GM12865 (cell line): ENCODE measurements at regions not wholly inside any gene's neighbourhood (a gene's known extent, or its start where the extent isn't known, plus 50 kb on each side); places are given as distances from the start of the nearest gene placed in this dataset.

Experiments
- DNase-seq: peaks from one replicate; pipeline ENCODE4 v3.0.0; 2010; ENCODE audit warnings: low read depth
- H3K4me3 ChIP-seq: 2 replicates; pipeline ENCODE4 v1.5.1; 2011; ENCODE audit warnings: mild to moderate bottlenecking, low read depth, low read length, control low read depth
- CTCF ChIP-seq: IDR thresholded peaks from 2 replicates; pipeline ENCODE4 v1.5.1; 2011; ENCODE audit warnings: low read length, control low read depth, low read depth, inconsistent platforms; ENCODE audit not compliant: insufficient read depth; ENCODE audit errors: missing control alignments

GRCh38 chr2:207224381-207224780, 58.6 kb upstream of the KLF7 start:
- TF ChIP-seq CTCF: no peak
- no peak for DNase-seq
- H3K4me3 ChIP-seq: no peak overlapping the region

- no peak for TF ChIP-seq CTCF
- H3K4me3 ChIP-seq: no peak overlapping the region
- no peak for DNase-seq
Measured at GRCh38 chr2:207224791-207225482, 59.2 kb upstream of the KLF7 start.

- H3K4me3 ChIP-seq: no peak overlapping the region
- TF ChIP-seq CTCF: no peak
- DNase-seq: peak; percentile 38
Measured at GRCh38 chr2:207225773-207226172, 60.0 kb upstream of the KLF7 start.

GRCh38 chr2:207226243-207226642, 60.5 kb upstream of the KLF7 start:
- no peak overlapping the region for H3K4me3 ChIP-seq
- TF ChIP-seq CTCF: no peak
- DNase-seq: no peak

- TF ChIP-seq CTCF: no peak
- H3K4me3 ChIP-seq: no peak overlapping the region
Measured at GRCh38 chr2:207226671-207227061, 60.9 kb upstream of the KLF7 start.

GRCh38 chr2:207227062-207227748, 61.5 kb upstream of the KLF7 start:
- peak overlapping the region; percentile 7; the same call in 1 of the 2 replicates for H3K4me3 ChIP-seq

More at GRCh38 chr2:207226671-207227061, 60.9 kb upstream of the KLF7 start:
- peak; percentile 54 for DNase-seq

More at GRCh38 chr2:207227062-207227748, 61.5 kb upstream of the KLF7 start:
- DNase-seq: peak; percentile 47
- TF ChIP-seq CTCF: no peak
